ENCODE measurements at regions not wholly inside any gene's neighbourhood (a gene's known extent, or its start where the extent isn't known, plus 50 kb on each side); places are given as distances from the start of the nearest gene placed in this dataset.

DNA sequence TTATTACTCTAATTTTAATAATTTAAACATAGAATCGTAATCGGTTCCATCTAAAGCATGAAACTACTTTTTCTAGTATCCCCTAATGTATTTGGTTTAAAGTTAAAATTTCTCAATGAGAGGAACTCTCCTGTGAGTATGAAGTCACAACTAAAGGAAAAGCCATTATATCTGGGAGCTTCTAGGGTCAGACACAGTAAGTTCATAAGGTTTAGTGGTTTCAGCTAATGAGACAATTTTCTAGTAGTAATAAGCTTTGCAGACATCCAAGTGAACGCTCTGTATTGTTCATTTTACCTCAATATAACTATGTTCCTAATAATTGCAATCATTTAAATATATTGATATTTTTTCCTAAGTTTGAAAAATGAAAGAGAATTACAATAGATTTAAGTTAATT lies 364.4 kb upstream of the CDH9 start:
- Histone ChIP-seq H3K9me3 (ENCODE audit: insufficient read depth, low read length) (no peaks in the 10 kb centered on the region), H3K9ac (ENCODE audit: low read length) (no peak overlapping the region), H3K4me2 (ENCODE audit: low read length) (no peak overlapping the region), H3K79me2 (ENCODE audit: low read length) (no peaks in the 10 kb centered on the region), H4K20me1 (ENCODE audit: insufficient read depth, low read length) (no peaks in the 10 kb centered on the region), H3K36me3 (replicated peaks; ENCODE audit: low read depth, low read length) (no peaks in the 10 kb centered on the region), H3K27me3 (ENCODE audit: low read depth, low read length) (no peaks in the 10 kb centered on the region), H2AFZ (ENCODE audit: low read depth, low read length) (no peak overlapping the region), H3K4me1 (ENCODE audit: low read length) (no peaks in the 10 kb centered on the region), H3K27ac (ENCODE audit: low read length) (no peak overlapping the region), H3K4me3 (ENCODE audit: low read length) (no peak overlapping the region)
- no peak for TF ChIP-seq EZH2phosphoT487 (IDR thresholded peaks at IDR 0.05; ENCODE audit: low read depth)
- TF ChIP-seq, protein P1, sequence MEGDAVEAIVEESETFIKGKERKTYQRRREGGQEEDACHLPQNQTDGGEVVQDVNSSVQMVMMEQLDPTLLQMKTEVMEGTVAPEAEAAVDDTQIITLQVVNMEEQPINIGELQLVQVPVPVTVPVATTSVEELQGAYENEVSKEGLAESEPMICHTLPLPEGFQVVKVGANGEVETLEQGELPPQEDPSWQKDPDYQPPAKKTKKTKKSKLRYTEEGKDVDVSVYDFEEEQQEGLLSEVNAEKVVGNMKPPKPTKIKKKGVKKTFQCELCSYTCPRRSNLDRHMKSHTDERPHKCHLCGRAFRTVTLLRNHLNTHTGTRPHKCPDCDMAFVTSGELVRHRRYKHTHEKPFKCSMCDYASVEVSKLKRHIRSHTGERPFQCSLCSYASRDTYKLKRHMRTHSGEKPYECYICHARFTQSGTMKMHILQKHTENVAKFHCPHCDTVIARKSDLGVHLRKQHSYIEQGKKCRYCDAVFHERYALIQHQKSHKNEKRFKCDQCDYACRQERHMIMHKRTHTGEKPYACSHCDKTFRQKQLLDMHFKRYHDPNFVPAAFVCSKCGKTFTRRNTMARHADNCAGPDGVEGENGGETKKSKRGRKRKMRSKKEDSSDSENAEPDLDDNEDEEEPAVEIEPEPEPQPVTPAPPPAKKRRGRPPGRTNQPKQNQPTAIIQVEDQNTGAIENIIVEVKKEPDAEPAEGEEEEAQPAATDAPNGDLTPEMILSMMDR (IDR thresholded peaks at IDR 0.05; ENCODE audit: low read depth, low read length): no peak

GRCh38 chr5:27396998-27397397 lies 358.6 kb upstream of the CDH9 start:
- Histone ChIP-seq H3K79me2 (ENCODE audit: low read length) (no peaks in the 10 kb centered on the region), H3K4me2 (ENCODE audit: low read length) (no peak overlapping the region), H3K9me3 (ENCODE audit: insufficient read depth, low read length) (no peaks in the 10 kb centered on the region), H2AFZ (ENCODE audit: low read depth, low read length) (no peak overlapping the region), H3K36me3 (replicated peaks; ENCODE audit: low read depth, low read length) (no peaks in the 10 kb centered on the region), H3K9ac (ENCODE audit: low read length) (no peak overlapping the region), H3K4me1 (ENCODE audit: low read length) (no peaks in the 10 kb centered on the region), H3K27me3 (ENCODE audit: low read depth, low read length) (no peaks in the 10 kb centered on the region), H3K27ac (ENCODE audit: low read length) (no peak overlapping the region), H3K4me3 (ENCODE audit: low read length) (no peak overlapping the region), H4K20me1 (ENCODE audit: insufficient read depth, low read length) (no peaks in the 10 kb centered on the region)
- no peak for TF ChIP-seq EZH2phosphoT487 (IDR thresholded peaks at IDR 0.05; ENCODE audit: low read depth)
- TF ChIP-seq, protein P1 (IDR thresholded peaks at IDR 0.05; ENCODE audit: low read depth, low read length): no peak

- Histone ChIP-seq H3K4me2 (ENCODE audit: low read length) (no peak overlapping the region), H4K20me1 (ENCODE audit: insufficient read depth, low read length) (no peaks in the 10 kb centered on the region), H3K9me3 (ENCODE audit: insufficient read depth, low read length) (no peaks in the 10 kb centered on the region), H3K4me1 (ENCODE audit: low read length) (no peaks in the 10 kb centered on the region), H3K27ac (ENCODE audit: low read length) (no peak overlapping the region), H3K36me3 (replicated peaks; ENCODE audit: low read depth, low read length) (no peaks in the 10 kb centered on the region), H2AFZ (ENCODE audit: low read depth, low read length) (no peak overlapping the region), H3K27me3 (ENCODE audit: low read depth, low read length) (no peaks in the 10 kb centered on the region), H3K79me2 (ENCODE audit: low read length) (no peaks in the 10 kb centered on the region), H3K4me3 (ENCODE audit: low read length) (no peak overlapping the region), H3K9ac (ENCODE audit: low read length) (no peak overlapping the region)
- TF ChIP-seq EZH2phosphoT487 (IDR thresholded peaks at IDR 0.05; ENCODE audit: low read depth): no peak
- TF ChIP-seq, protein P1 (IDR thresholded peaks at IDR 0.05; ENCODE audit: low read depth, low read length): no peak
These were observed 354.3 kb upstream of the CDH9 start for GRCh38 chr5:27392716-27393115.

DNA sequence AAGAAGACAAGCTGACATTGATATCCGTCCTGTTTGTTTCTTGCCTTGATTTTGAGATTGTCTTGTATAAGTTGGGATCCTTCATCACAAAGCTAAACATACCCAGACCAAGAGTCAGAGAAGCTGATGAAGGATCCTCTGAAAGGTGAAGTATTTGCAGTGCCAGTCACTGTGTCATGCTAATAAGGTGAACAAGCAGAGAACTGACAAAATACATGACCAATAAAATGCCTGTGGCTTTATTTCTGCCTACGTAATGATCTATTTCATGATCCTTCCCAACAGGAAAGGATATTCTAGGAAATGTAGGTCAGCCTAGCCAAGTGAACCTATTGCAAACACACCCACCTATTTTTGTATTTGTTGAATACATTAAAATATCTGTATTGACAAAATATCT lies 351.3 kb upstream of the CDH9 start:
- Histone ChIP-seq H3K4me1 (ENCODE audit: low read length) (no peaks in the 10 kb centered on the region), H3K36me3 (replicated peaks; ENCODE audit: low read depth, low read length) (no peaks in the 10 kb centered on the region), H3K9me3 (ENCODE audit: insufficient read depth, low read length) (no peaks in the 10 kb centered on the region), H2AFZ (ENCODE audit: low read depth, low read length) (no peak overlapping the region), H3K27me3 (ENCODE audit: low read depth, low read length) (no peaks in the 10 kb centered on the region), H3K4me2 (ENCODE audit: low read length) (no peak overlapping the region), H3K27ac (ENCODE audit: low read length) (no peak overlapping the region), H3K9ac (ENCODE audit: low read length) (no peak overlapping the region), H4K20me1 (ENCODE audit: insufficient read depth, low read length) (no peaks in the 10 kb centered on the region), H3K79me2 (ENCODE audit: low read length) (no peaks in the 10 kb centered on the region), H3K4me3 (ENCODE audit: low read length) (no peak overlapping the region)
- TF ChIP-seq EZH2phosphoT487 (IDR thresholded peaks at IDR 0.05; ENCODE audit: low read depth): no peak
- TF ChIP-seq, protein P1 (IDR thresholded peaks at IDR 0.05; ENCODE audit: low read depth, low read length): no peak

All from OCI-LY3 (cell line).